Mammary epithelial cell (primary cell): ENCODE measurements at regions not wholly inside any gene's neighbourhood (a gene's known extent, or its start where the extent isn't known, plus 50 kb on each side); places are given as distances from the start of the nearest gene placed in this dataset.

Source experiments
- EZH2 ChIP-seq: IDR thresholded peaks from 2 replicates; pipeline ENCODE4 v1.6.1; 2012; ENCODE audit warnings: low read length, inconsistent platforms, borderline replicate concordance
- TF ChIP-seq, protein P1 (sequence below), 2 donors: IDR thresholded peaks in 1 of 2; conservative IDR thresholded peaks in 1 of 2; 2 replicates each; pipeline ENCODE4 v1.5.1; 2011 to 2012; ENCODE audit warnings: inconsistent platforms in 2 of 2, low read length in 2 of 2, mild to moderate bottlenecking in 2 of 2, control low read depth in 1 of 2, low read depth in 1 of 2; ENCODE audit not compliant: insufficient read depth in 1 of 2; ENCODE audit errors: extremely low read depth in 1 of 2

- TF ChIP-seq, protein P1, sequence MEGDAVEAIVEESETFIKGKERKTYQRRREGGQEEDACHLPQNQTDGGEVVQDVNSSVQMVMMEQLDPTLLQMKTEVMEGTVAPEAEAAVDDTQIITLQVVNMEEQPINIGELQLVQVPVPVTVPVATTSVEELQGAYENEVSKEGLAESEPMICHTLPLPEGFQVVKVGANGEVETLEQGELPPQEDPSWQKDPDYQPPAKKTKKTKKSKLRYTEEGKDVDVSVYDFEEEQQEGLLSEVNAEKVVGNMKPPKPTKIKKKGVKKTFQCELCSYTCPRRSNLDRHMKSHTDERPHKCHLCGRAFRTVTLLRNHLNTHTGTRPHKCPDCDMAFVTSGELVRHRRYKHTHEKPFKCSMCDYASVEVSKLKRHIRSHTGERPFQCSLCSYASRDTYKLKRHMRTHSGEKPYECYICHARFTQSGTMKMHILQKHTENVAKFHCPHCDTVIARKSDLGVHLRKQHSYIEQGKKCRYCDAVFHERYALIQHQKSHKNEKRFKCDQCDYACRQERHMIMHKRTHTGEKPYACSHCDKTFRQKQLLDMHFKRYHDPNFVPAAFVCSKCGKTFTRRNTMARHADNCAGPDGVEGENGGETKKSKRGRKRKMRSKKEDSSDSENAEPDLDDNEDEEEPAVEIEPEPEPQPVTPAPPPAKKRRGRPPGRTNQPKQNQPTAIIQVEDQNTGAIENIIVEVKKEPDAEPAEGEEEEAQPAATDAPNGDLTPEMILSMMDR (conservative IDR thresholded peaks at IDR 0.05 in 1 of 2, IDR thresholded peaks at IDR 0.05 in 1 of 2; ENCODE audit: extremely low read depth in 1 of 2, insufficient read depth in 1 of 2, low read depth in 1 of 2, low read length in 2 of 2), result no peak
- no peak for TF ChIP-seq EZH2
Measured at GRCh38 chr2:139162957-139163356, 382.8 kb upstream of the NXPH2 start.
